ENCODE measurements at regions not wholly inside any gene's neighbourhood (a gene's known extent, or its start where the extent isn't known, plus 50 kb on each side); places are given as distances from the start of the nearest gene placed in this dataset.

GRCh38 chr5:88984040-88984439 is 101.1 kb upstream of the MEF2C start:
- no peak for DNase-seq

- no peak for DNase-seq
Measured at GRCh38 chr5:88979726-88980125, 96.7 kb upstream of the MEF2C start.

GRCh38 chr5:88979244-88979643 is 96.3 kb upstream of the MEF2C start:
- DNase-seq: no peak

- DNase-seq: no peak
Measured at GRCh38 chr5:88976914-88977313, 93.9 kb upstream of the MEF2C start.

GRCh38 chr5:88967633-88968585 is 84.9 kb upstream of the MEF2C start:
- DNase-seq: no peak

- DNase-seq: no peak
Measured at GRCh38 chr5:88964831-88965230, 81.8 kb upstream of the MEF2C start.

- DNase-seq: no peak
Measured at GRCh38 chr5:88957013-88957412, 74.0 kb upstream of the MEF2C start.

GRCh38 chr5:88956416-88956815 is 73.4 kb upstream of the MEF2C start:
- DNase-seq: no peak

GRCh38 chr5:88955403-88955802 is 72.4 kb upstream of the MEF2C start:
- no peak for DNase-seq

GRCh38 chr5:88954511-88954910 is 71.5 kb upstream of the MEF2C start:
- DNase-seq: no peak

- no peak for DNase-seq
Measured at GRCh38 chr5:88952996-88953643, 70.1 kb upstream of the MEF2C start.

GRCh38 chr5:88952344-88952743 is 69.4 kb upstream of the MEF2C start:
- DNase-seq: no peak

GRCh38 chr5:88951457-88951856 is 68.5 kb upstream of the MEF2C start:
- no peak for DNase-seq

- no peak for DNase-seq
Measured at GRCh38 chr5:88948746-88949600, 66.0 kb upstream of the MEF2C start.

GRCh38 chr5:88944751-88945531 is 62.0 kb upstream of the MEF2C start:
- DNase-seq: no peak

GRCh38 chr5:88941581-88941980 is 58.6 kb upstream of the MEF2C start:
- DNase-seq: no peak

- no peak for DNase-seq
Measured at GRCh38 chr5:88940713-88941112, 57.7 kb upstream of the MEF2C start.

GRCh38 chr5:88939300-88939699 is 56.3 kb upstream of the MEF2C start:
- no peak for DNase-seq

- DNase-seq: no peak
Measured at GRCh38 chr5:88938488-88938887, 55.5 kb upstream of the MEF2C start.

GRCh38 chr5:88937406-88937805 is 54.4 kb upstream of the MEF2C start:
- no peak for DNase-seq

GRCh38 chr5:88934439-88934838 is 51.5 kb upstream of the MEF2C start:
- no peak for DNase-seq
